HUES64 (cell line): ENCODE measurements at regions not wholly inside any gene's neighbourhood (a gene's known extent, or its start where the extent isn't known, plus 50 kb on each side); places are given as distances from the start of the nearest gene placed in this dataset.
"Not testable (repeated sequence)": the region's sequence is repeated elsewhere in the genome, so short reads cannot be mapped to it uniquely, and the experiment has no call there.

ENCODE experiments used
- H3K27ac ChIP-seq: 2 replicates; pipeline ENCODE4 v1.7.0; 2013; ENCODE audit warnings: low read depth, low read length, inconsistent platforms
- H3K27me3 ChIP-seq: 2 replicates; pipeline ENCODE4 v1.6.1; 2013; ENCODE audit warnings: mild to moderate bottlenecking, low read length; ENCODE audit not compliant: insufficient read depth
- H3K36me3 ChIP-seq: 2 replicates; pipeline ENCODE4 v1.6.1; 2013; ENCODE audit warnings: mild to moderate bottlenecking, low read length; ENCODE audit not compliant: insufficient read depth
- H3K4me1 ChIP-seq: 2 replicates; pipeline ENCODE4 v1.6.1; 2013; ENCODE audit warnings: mild to moderate bottlenecking, low read length, moderate library complexity; ENCODE audit not compliant: insufficient read depth
- H3K4me3 ChIP-seq: 2 replicates; pipeline ENCODE4 v1.5.1; 2013; ENCODE audit warnings: mild to moderate bottlenecking, low read length, moderate library complexity
- H3K9ac ChIP-seq: 2 replicates; pipeline ENCODE4 v1.6.1; 2013; ENCODE audit warnings: mild to moderate bottlenecking, low read depth, low read length
- H3K9me3 ChIP-seq: 2 replicates; pipeline ENCODE4 v1.6.1; 2013; ENCODE audit warnings: low read depth, low read length; ENCODE audit not compliant: insufficient read depth
- WGBS: fragments of 150-250, 120-280 bp; methylation state at CpG from one replicate; pipeline ENCODE4 v1.1.7; 2013; ENCODE audit warnings: missing lambda C conversion rate; 5-methylcytosine and 5-hydroxymethylcytosine counted together

DNA sequence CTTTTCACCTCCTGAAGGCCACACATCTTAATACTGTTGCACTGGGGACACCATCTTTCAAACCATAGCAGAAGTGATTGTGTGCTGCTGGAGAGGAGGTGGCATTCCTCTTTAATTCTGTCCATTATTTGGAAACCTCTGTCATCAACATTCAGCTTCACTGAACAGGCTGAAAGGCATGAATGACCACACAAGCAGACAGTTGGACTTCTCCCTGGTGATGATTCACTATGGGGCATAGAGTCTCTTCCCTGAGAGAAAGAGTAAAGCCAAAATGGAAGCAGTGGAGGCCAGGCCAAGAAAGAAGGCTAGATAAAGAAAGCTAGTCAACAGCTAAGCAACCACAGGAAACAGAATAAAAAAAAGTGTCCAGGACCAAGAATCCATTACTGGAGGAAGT lies 113.1 kb upstream of the VSTM2A start:
- no peak overlapping the region for H3K9ac ChIP-seq
- H3K27ac ChIP-seq, result no peak overlapping the region
- H3K36me3 ChIP-seq, result no peaks in the 10 kb centered on the region
- H3K4me3 ChIP-seq, result no peak overlapping the region
- H3K27me3 ChIP-seq, result no peaks in the 10 kb centered on the region
- H3K9me3 ChIP-seq, result peaks cover 6% of the 10 kb centered on the region; the same call in 1 of the 2 replicates
- no peaks in the 10 kb centered on the region for H3K4me1 ChIP-seq

GRCh38 chr7:54439391-54439790 lies 102.8 kb upstream of the VSTM2A start:
- Histone ChIP-seq H3K4me1 (no peaks in the 10 kb centered on the region), H3K9me3 (peaks cover 4% of the 10 kb centered on the region; the same call in 1 of the 2 replicates)
- 92% methylated on average over 5 of the region's 5 CpGs for WGBS

DNA sequence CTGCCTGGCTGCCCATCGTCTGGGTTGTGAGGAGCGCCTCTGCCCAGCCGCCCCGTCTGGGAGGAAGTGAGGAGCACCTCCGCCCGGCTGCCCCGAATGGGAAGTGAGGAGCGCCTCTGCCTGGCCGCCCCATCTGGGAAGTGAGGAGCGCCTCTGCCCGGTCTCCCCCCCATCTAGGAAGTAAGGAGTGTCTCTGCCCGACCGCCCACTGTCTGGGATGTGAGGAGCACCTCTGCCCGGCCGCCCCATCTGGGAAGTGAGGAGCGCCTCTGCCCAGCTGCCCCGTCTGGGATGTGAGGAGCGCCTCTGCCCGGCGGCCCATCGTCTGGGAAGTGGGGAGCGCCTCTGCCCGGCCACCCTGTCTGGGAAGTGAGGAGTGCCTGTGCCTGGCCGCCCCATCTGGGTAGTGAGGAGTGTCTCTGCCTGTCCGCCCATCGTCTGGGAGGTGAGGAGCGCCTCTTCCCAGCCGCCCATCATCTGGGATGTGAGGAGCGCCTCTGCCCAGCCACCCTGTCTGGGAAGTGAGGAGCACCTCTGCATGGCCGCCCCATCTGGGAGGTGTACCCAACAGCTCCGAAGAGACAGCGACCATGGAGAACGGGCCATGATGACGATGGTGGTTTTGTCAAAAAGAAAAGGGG lies 98.0 kb upstream of the VSTM2A start:
- not testable (repeated sequence) for H3K9me3 ChIP-seq, H3K4me3 ChIP-seq, H3K36me3 ChIP-seq, H3K4me1 ChIP-seq, H3K27ac ChIP-seq, H3K9ac ChIP-seq, H3K27me3 ChIP-seq
- whole genome bisulfite sequencing, result 91% methylated on average over 34 of the region's 34 CpGs

More at GRCh38 chr7:54439391-54439790, 102.8 kb upstream of the VSTM2A start:
- Histone ChIP-seq H3K9ac (no peak overlapping the region), H3K4me3 (no peak overlapping the region), H3K36me3 (no peaks in the 10 kb centered on the region), H3K27ac (no peak overlapping the region), H3K27me3 (no peaks in the 10 kb centered on the region)

- H3K4me1 ChIP-seq, H3K27me3 ChIP-seq, H3K27ac ChIP-seq, H3K36me3 ChIP-seq, H3K4me3 ChIP-seq, H3K9ac ChIP-seq: not testable (repeated sequence)
- WGBS, result 70% methylated on average over 1 of the region's 1 CpG
- peaks cover 23% of the 10 kb centered on the region for H3K9me3 ChIP-seq
These were observed 89.0 kb upstream of the VSTM2A start for GRCh38 chr7:54453168-54453567.

GRCh38 chr7:54454700-54455099 lies 87.5 kb upstream of the VSTM2A start:
- not testable (repeated sequence) for H3K27me3 ChIP-seq, H3K4me3 ChIP-seq, H3K9ac ChIP-seq, H3K4me1 ChIP-seq, H3K27ac ChIP-seq, H3K36me3 ChIP-seq
- peaks cover 38% of the 10 kb centered on the region for H3K9me3 ChIP-seq
- 92% methylated on average over 5 of the region's 6 CpGs for whole genome bisulfite sequencing

- Histone ChIP-seq H3K4me3 (no peak overlapping the region), H3K36me3 (no peaks in the 10 kb centered on the region), H3K27ac (no peak overlapping the region), H3K9me3 (no peaks in the 10 kb centered on the region), H3K27me3 (no peaks in the 10 kb centered on the region), H3K9ac (no peak overlapping the region), H3K4me1 (no peaks in the 10 kb centered on the region)
These were observed 77.1 kb upstream of the VSTM2A start for GRCh38 chr7:54465095-54465494.

DNA sequence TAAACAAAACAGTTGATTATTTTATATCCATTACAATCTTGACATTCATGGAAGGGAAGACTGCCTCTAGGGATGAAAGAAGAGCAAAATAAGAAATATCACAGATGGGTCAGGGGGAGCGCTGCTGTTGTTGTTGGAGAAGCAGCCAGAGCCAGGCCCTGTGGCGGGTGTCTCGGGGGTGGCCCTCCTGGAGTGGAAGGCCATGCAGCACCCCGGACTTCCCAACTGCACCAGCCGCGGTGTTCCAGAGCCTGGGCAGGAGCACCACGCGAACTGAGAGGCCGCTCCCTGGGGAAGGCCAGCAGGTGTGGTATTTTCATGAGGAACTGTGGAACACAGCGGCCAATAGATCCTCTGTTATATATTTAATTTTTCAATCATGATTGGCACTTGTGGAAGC lies 72.4 kb upstream of the VSTM2A start:
- no peaks in the 10 kb centered on the region for H3K27me3 ChIP-seq
- no peaks in the 10 kb centered on the region for H3K9me3 ChIP-seq
- H3K4me3 ChIP-seq, result no peak overlapping the region
- H3K36me3 ChIP-seq, result no peaks in the 10 kb centered on the region
- no peak overlapping the region for H3K27ac ChIP-seq
- WGBS, result 94% methylated on average over 9 of the region's 10 CpGs
- no peaks in the 10 kb centered on the region for H3K4me1 ChIP-seq
- no peak overlapping the region for H3K9ac ChIP-seq

- H3K36me3 ChIP-seq, result no peaks in the 10 kb centered on the region
- H3K27me3 ChIP-seq, result no peaks in the 10 kb centered on the region
- 92% methylated on average over 1 of the region's 1 CpG for WGBS
These were observed 65.6 kb upstream of the VSTM2A start for GRCh38 chr7:54476609-54477008.

GRCh38 chr7:54477083-54477482 lies 65.1 kb upstream of the VSTM2A start:
- Histone ChIP-seq H3K9ac (no peak overlapping the region), H3K4me1 (no peaks in the 10 kb centered on the region), H3K27me3 (no peaks in the 10 kb centered on the region), H3K27ac (no peak overlapping the region), H3K36me3 (no peaks in the 10 kb centered on the region), H3K9me3 (no peaks in the 10 kb centered on the region), H3K4me3 (no peak overlapping the region)
- WGBS, result 100% methylated on average over 1 of the region's 1 CpG

More at GRCh38 chr7:54476609-54477008, 65.6 kb upstream of the VSTM2A start:
- H3K9ac ChIP-seq, result no peak overlapping the region
- H3K27ac ChIP-seq, result no peak overlapping the region
- no peaks in the 10 kb centered on the region for H3K4me1 ChIP-seq
- no peak overlapping the region for H3K4me3 ChIP-seq
- no peaks in the 10 kb centered on the region for H3K9me3 ChIP-seq

DNA sequence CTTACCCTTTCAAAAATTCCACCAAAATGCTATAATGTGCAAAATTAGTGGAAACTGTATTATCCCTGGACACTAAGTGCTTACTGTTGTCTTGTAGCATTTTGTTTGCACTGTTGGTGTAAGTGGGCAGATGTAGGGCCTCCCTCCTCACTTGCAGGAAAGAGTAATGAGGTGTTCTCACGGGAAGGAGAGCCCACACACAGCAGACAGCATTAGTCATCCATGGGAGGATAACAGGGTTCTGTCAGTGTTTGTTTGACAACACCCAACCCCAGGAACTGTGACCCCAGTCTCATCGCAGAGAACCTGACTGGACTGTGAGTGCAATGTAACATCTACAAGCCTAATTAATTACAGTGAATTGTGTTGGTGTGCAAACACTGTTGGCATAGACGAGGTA lies 58.7 kb upstream of the VSTM2A start:
- WGBS, result 93% methylated on average over 3 of the region's 3 CpGs

DNA sequence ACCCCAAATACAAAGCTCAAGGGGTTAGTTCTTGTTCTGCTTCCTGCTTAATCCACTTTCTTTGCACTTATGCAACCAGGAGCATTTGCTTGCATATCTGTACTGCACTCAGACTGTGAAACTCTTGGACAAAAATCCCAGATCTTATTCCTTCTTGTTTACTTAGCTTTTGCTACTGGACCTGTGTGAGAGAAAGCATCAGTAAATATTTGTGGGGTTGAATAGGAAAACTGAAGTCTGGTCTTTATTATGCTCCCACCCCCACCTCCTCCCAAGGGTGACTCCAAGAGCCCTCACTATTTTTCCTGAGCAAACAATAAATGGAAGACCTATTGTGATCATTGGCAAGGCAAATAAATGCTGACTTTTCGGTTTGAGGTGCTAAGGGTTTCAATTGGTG lies 57.1 kb upstream of the VSTM2A start:
- 86% methylated on average over 1 of the region's 1 CpG for WGBS
- Histone ChIP-seq H3K9ac (no peak overlapping the region), H3K9me3 (no peaks in the 10 kb centered on the region), H3K4me1 (no peaks in the 10 kb centered on the region), H3K27me3 (no peaks in the 10 kb centered on the region), H3K27ac (no peak overlapping the region), H3K36me3 (no peaks in the 10 kb centered on the region), H3K4me3 (no peak overlapping the region)

More for the DNA sequence above, 58.7 kb upstream of the VSTM2A start:
- Histone ChIP-seq H3K36me3 (no peaks in the 10 kb centered on the region), H3K9me3 (no peaks in the 10 kb centered on the region), H3K27ac (no peak overlapping the region), H3K4me3 (no peak overlapping the region), H3K4me1 (no peaks in the 10 kb centered on the region), H3K9ac (no peak overlapping the region), H3K27me3 (no peaks in the 10 kb centered on the region)
